ENCODE measurements at regions not wholly inside any gene's neighbourhood (a gene's known extent, or its start where the extent isn't known, plus 50 kb on each side); places are given as distances from the start of the nearest gene placed in this dataset.
"Not testable (repeated sequence)": the region's sequence is repeated elsewhere in the genome, so short reads cannot be mapped to it uniquely, and the experiment has no call there.

DNA sequence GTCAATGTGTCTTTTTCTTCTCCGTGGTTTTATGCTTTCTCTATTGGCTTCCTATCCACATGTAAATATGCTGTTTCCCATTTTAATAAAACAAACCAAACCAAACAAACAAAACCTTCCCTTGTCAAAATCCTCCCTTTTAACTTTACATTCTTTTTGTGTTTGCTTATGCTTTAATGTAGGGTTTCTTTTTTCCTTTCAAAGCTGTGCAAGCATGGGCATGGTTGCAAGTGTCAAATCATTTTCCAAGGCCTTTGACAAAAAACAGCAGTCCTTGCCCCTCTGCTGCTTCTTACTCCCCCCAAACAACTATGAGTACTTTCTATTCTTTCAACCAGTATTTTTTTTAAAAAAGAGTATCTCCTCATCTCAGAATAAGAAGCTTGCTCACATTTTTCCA is 66.0 kb upstream of the ACYP2 start:
- Histone ChIP-seq H3K27me3 (ENCODE audit: insufficient read depth, low read length) (no peaks in the 10 kb centered on the region), H4K20me1 (ENCODE audit: insufficient read depth, low read length) (no peaks in the 10 kb centered on the region), H3K36me3 (ENCODE audit: insufficient read depth, low read length) (no peaks in the 10 kb centered on the region; the same call in 1 of the 2 replicates), H3K4me2 (ENCODE audit: low read length) (no peak overlapping the region), H3K4me1 (ENCODE audit: insufficient read depth, low read length, severe bottlenecking) (peaks cover 5% of the 10 kb centered on the region), H2AFZ (ENCODE audit: low read length) (no peak overlapping the region), H3K9ac (ENCODE audit: low read length) (no peak overlapping the region), H3F3A (ENCODE audit: insufficient read depth, low read length) (no peaks in the 10 kb centered on the region), H3K4me3 (ENCODE audit: low read depth, low read length, poor library complexity, severe bottlenecking) (no peak overlapping the region), H3K79me2 (ENCODE audit: insufficient read depth, low read length) (no peaks in the 10 kb centered on the region), H3K9me2 (ENCODE audit: low read depth, low read length) (no peaks in the 10 kb centered on the region), H3K27ac (ENCODE audit: low read depth, low read length, poor library complexity, severe bottlenecking) (no peak overlapping the region), H3K9me3 (ENCODE audit: low read length) (no peaks in the 10 kb centered on the region)
- TF ChIP-seq CTCF (IDR thresholded peaks at IDR 0.05; ENCODE audit: low read length), result no peak
- TF ChIP-seq EZH2 (IDR thresholded peaks at IDR 0.05; ENCODE audit: borderline replicate concordance, low read length), result no peak

DNA sequence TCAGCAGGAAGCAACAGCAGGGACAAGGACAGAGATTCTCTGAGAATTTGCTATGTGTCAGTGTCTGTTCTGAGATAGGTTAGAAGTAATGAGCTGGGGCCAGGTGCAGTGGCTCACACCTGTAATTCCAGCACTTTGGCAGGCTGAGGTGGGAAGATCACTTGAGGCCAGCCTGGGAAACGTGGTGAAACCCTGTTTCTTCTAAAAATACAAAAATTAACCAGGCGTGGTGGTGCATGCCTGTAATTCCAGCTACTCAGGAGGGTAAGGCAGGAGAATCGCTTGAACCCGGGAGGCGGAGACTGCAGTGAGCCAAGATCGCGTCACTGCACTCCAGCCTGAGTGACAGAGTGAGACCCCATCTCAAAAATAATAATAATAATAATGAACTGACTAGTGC is 66.5 kb upstream of the ACYP2 start:
- not testable (repeated sequence) for H3K79me2 ChIP-seq (ENCODE audit: insufficient read depth, low read length); H3K4me2 ChIP-seq (ENCODE audit: low read length); H3K9me2 ChIP-seq (ENCODE audit: low read depth, low read length); H3K27me3 ChIP-seq (ENCODE audit: insufficient read depth, low read length); H3K4me3 ChIP-seq (ENCODE audit: low read depth, low read length, poor library complexity, severe bottlenecking); H2AFZ ChIP-seq (ENCODE audit: low read length); H3K9ac ChIP-seq (ENCODE audit: low read length); H3K9me3 ChIP-seq (ENCODE audit: low read length); H3K4me1 ChIP-seq (ENCODE audit: insufficient read depth, low read length, severe bottlenecking); H3K36me3 ChIP-seq (ENCODE audit: insufficient read depth, low read length); H3K27ac ChIP-seq (ENCODE audit: low read depth, low read length, poor library complexity, severe bottlenecking); H4K20me1 ChIP-seq (ENCODE audit: insufficient read depth, low read length); H3F3A ChIP-seq (ENCODE audit: insufficient read depth, low read length)

- no peaks in the 10 kb centered on the region for H3K9me3 ChIP-seq (ENCODE audit: low read length)
- no peak overlapping the region for H3K4me2 ChIP-seq (ENCODE audit: low read length)
- no peak overlapping the region for H3K9ac ChIP-seq (ENCODE audit: low read length)
- H4K20me1 ChIP-seq (ENCODE audit: insufficient read depth, low read length), result no peaks in the 10 kb centered on the region
- no peaks in the 10 kb centered on the region for H3K9me2 ChIP-seq (ENCODE audit: low read depth, low read length)
- no peak overlapping the region for H3K27ac ChIP-seq (ENCODE audit: low read depth, low read length, poor library complexity, severe bottlenecking)
- no peaks in the 10 kb centered on the region for H3K79me2 ChIP-seq (ENCODE audit: insufficient read depth, low read length)
- H3K4me3 ChIP-seq (ENCODE audit: low read depth, low read length, poor library complexity, severe bottlenecking), result no peak overlapping the region
- H3F3A ChIP-seq (ENCODE audit: insufficient read depth, low read length), result no peaks in the 10 kb centered on the region
- no peaks in the 10 kb centered on the region; the same call in 1 of the 2 replicates for H3K36me3 ChIP-seq (ENCODE audit: insufficient read depth, low read length)
- TF ChIP-seq EZH2 (IDR thresholded peaks at IDR 0.05; ENCODE audit: borderline replicate concordance, low read length) (no peak), CTCF (IDR thresholded peaks at IDR 0.05; ENCODE audit: low read length) (peak; percentile 20; the same call in 1 of the 2 replicates)
- peaks cover 5% of the 10 kb centered on the region for H3K4me1 ChIP-seq (ENCODE audit: insufficient read depth, low read length, severe bottlenecking)
- H3K27me3 ChIP-seq (ENCODE audit: insufficient read depth, low read length), result no peaks in the 10 kb centered on the region
- no peak overlapping the region for H2AFZ ChIP-seq (ENCODE audit: low read length)
Measured at GRCh38 chr2:54048117-54048785, 67.2 kb upstream of the ACYP2 start.

- Histone ChIP-seq H3F3A (ENCODE audit: insufficient read depth, low read length) (no peaks in the 10 kb centered on the region), H3K9me3 (ENCODE audit: low read length) (no peaks in the 10 kb centered on the region), H3K27ac (ENCODE audit: low read depth, low read length, poor library complexity, severe bottlenecking) (no peak overlapping the region), H3K4me2 (ENCODE audit: low read length) (no peak overlapping the region), H3K4me1 (ENCODE audit: insufficient read depth, low read length, severe bottlenecking) (peaks cover 5% of the 10 kb centered on the region), H3K9me2 (ENCODE audit: low read depth, low read length) (no peaks in the 10 kb centered on the region), H3K79me2 (ENCODE audit: insufficient read depth, low read length) (no peaks in the 10 kb centered on the region), H3K4me3 (ENCODE audit: low read depth, low read length, poor library complexity, severe bottlenecking) (no peak overlapping the region), H3K9ac (ENCODE audit: low read length) (no peak overlapping the region), H2AFZ (ENCODE audit: low read length) (no peak overlapping the region), H3K27me3 (ENCODE audit: insufficient read depth, low read length) (no peaks in the 10 kb centered on the region), H4K20me1 (ENCODE audit: insufficient read depth, low read length) (no peaks in the 10 kb centered on the region), H3K36me3 (ENCODE audit: insufficient read depth, low read length) (no peaks in the 10 kb centered on the region)
- TF ChIP-seq CTCF (IDR thresholded peaks at IDR 0.05; ENCODE audit: low read length), result no peak
- TF ChIP-seq EZH2 (IDR thresholded peaks at IDR 0.05; ENCODE audit: borderline replicate concordance, low read length), result no peak
Measured at GRCh38 chr2:54047658-54048057, 67.8 kb upstream of the ACYP2 start.

Measured in OCI-LY1 (cell line).